Fibroblast of skin of left quadriceps (primary cell): ENCODE measurements at regions not wholly inside any gene's neighbourhood (a gene's known extent, or its start where the extent isn't known, plus 50 kb on each side); places are given as distances from the start of the nearest gene placed in this dataset.
A peak's percentile ranks its signal among the peaks of the same experiment; 100 is the strongest.
"Not testable (repeated sequence)": the region's sequence is repeated elsewhere in the genome, so short reads cannot be mapped to it uniquely, and the experiment has no call there.

Experiments
- DNase-seq, 2 experiments: peaks; one replicate each; pipeline ENCODE4 v3.0.0-alpha.2; 2013; ENCODE audit warnings: low read depth in 2 of 2

- DNase-seq, result no peak
Observed at GRCh38 chr2:133624551-133624950, 56.3 kb upstream of the NCKAP5 start.

DNA sequence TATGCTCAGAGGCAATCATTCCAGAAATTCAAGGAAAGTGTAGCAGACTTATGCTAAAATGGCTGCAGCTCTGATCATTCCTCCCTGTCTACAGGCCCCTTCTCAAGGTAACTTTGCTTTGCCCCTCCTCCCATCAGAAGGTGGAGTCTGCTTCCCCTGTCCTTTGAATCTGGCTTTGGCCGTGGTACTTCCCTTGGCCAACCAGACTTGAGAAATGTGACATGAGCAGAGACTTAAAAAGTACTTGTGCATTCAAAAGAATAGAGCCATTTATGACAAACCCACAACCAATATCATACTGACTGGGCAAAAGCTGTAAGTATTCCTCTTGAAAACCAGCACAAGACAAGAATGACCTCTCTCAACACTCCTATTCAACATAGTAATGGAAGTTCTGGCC lies 59.5 kb upstream of the NCKAP5 start:
- no peak for DNase-seq

- no peak for DNase-seq
Observed at GRCh38 chr2:133633309-133633708, 65.0 kb upstream of the NCKAP5 start.

DNA sequence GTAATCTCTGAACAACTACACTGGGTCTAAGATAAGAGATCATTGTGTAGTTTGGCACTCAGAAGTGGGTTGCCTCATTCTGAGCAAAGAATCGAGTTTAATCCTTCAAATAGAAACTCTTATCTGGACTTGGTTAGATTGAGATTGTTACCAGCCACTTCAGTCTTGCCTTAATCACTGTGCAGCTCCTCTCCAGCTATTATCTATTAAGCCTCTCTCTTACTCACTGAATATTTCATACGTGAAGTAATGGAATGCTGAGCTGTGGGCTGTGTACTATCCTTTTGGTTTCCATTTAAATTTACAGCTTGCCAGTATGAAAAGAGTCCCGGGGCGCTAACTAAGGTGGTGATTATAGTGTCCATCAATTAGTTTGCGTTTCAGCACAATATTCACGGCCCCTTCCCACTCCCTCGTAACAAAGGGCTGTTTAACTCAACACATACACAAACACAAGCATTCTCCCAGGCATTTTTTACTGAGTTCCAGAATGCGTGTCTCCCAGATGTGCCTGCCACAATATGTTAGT lies 65.7 kb upstream of the NCKAP5 start:
- peak; percentile 74 for DNase-seq

DNA sequence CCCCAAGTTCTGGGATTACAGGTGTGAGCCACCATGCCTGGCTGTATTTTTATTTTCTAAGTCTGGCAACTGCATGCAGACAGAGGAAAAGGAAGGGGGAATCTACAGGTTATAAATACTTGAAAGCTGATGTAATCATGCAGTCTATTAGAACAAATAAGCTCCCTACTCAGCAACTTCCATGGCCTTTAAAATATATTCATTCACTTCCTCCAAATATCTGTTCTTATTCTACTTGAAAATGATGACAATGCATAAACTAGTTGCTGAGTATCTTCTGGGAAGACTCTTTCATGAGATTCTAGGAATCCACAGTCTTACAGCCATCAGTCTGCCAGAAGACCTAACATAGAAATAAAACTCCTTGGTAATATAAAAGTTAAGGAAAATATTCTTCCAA lies 66.9 kb upstream of the NCKAP5 start:
- DNase-seq, result no peak

DNA sequence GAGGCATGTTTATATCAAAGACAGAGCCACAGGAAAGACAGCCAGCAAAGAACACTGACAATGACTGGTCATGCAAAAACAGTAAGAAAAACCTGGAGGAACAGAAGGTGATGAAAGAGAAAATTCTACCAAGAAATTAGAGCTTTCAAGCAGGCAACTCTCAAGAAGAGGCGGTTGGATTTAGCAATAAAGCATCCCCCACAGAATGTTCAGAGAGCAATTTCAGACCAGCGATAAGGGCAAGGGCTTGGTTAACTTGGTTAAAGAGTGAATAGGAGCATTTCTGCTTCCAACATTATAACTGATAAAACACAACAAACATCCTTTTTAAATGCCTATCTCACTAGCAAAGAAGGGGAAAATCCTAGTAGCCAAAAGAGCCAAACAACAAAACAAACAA lies 68.0 kb upstream of the NCKAP5 start:
- no peak for DNase-seq

- DNase-seq, result no peak
Observed at GRCh38 chr2:133640103-133640502, 71.8 kb upstream of the NCKAP5 start.

DNA sequence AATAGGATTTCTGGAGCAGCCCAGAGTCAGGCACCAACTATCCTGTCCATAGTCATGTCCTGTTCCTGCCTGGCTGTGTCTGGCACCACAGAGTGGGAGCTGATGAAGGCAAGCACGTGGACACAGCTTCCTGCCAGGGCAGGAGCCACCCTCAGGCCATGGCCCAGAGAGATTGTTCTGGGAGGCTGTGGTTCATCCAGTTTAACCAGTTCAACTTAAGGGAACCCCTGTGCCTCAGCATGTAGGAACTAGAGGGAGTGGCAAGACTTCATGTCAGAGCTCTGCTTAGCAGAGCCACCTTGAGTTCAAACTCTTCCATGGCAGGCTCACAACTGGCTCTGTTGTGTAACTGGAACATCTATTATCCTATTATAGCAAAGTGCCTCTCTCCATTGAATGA lies 73.2 kb upstream of the NCKAP5 start:
- DNase-seq, result no peak

DNA sequence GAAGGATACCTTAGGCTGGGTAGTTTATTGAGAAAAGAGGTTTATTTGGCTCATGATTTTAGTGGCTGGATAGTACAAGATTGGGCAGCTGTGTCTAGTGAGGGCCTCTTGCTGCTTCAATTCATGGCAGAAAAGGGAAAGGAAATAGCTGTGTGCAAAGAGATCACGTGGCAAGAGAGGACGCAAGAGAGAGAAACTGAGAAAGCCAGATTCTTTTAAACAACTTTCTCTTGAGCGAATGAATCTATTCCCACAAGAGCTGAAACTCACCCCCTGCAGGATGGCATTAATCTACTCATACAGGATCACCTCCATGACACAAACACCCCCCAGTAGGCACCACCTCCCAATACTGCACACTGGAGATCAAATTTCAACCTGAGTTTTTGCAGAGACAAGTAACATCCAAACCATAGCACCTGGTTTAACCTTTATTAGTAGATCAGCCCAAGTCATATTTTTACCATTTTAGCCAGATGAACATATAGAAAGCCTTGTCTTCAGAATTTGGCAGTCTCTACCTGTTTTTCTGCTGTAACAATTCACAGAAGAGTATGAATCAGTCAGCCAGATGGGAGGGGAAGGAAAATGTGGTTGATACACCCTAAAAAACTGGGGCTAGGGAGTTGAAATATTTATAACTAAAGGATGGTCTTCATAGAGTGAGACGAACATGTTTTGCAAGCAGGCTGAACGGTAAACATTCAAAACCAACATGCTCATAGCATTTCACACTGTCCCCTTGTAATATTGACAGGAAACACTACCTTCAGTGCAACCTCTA lies 73.9 kb upstream of the NCKAP5 start:
- no peak for DNase-seq

- peak; percentile 51 to 59 for DNase-seq
Observed at GRCh38 chr2:133642791-133643191, 74.5 kb upstream of the NCKAP5 start.

GRCh38 chr2:133643863-133644262 lies 75.6 kb upstream of the NCKAP5 start:
- no peak for DNase-seq

GRCh38 chr2:133644846-133645245 lies 76.6 kb upstream of the NCKAP5 start:
- DNase-seq, result no peak

- DNase-seq, result not testable (repeated sequence)
Observed at GRCh38 chr2:133647386-133647785, 79.1 kb upstream of the NCKAP5 start.

DNA sequence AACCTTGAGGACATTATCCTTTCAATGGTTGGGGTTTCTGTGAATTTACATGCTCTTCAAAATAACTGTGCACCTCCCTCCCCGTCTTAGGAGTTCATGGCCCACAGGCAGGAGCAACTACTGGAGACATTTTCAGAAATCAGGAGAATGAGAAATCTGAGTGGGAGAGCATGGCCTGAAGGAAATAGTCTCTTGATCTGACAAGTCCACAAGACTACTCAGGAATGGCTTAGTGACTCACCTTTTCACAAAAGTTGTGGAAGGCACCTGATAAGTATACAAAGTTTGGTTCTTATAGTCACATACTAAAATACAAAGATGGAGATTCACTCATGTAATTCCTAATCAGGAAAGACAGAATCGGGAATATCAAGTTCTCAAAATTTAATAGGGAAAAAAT lies 83.6 kb upstream of the NCKAP5 start:
- no peak for DNase-seq

DNA sequence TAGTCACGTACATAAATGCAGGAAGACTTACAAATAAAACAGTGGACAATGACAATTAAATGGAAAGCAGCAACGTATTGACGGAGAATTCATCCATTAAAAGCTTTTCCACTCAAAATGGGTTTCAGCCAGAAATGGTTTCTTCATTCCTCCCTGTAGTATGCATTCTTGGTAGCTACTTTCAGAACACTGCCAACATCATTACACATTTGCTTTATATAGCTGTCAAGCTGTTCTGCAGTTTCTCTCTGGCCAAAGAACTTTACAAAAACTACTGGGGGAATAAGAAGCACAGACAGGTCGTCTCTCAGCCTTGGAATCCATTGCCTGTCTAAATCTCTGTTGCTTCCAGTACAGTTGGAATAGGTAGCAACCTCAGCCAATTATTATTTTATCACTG lies 84.1 kb upstream of the NCKAP5 start:
- peak in 1 of 2 experiments; percentile 32 for DNase-seq

DNA sequence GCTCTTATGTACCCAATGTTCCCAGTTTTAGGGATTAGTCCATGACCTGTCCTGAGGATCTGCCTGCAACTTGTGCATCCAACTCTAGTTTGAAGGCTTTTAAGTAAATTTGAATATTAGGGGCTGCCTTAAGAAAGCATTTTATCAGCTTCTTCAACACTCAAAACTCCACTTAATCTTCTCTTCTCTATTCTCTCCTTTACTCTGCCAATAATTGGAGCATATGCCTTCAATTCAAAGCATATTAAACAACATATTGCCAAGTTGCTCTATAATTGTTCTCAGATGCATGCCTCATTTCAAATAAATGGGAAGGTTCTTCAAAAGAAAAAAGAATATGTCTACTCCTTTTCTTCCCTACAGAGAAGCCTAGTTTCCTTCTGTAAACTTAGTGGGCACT lies 84.8 kb upstream of the NCKAP5 start:
- no peak for DNase-seq

DNA sequence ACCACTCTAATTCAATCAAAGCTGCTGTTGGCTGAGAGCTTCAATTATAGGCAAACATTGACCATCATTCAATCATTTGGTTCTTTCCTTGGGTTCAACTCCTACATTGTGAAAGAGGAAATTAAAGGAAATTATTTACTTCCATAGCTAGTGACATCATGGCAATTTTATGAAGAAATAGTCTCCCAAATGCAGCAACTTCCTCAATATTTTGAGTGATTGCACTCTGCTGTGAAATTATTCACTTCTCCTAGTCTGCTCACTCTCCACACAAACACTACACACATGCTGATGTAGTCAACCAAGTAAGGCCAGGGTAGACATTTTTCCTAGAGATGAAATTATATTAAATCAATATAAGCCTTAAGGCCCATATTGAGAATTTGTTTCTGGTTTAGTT lies 86.7 kb upstream of the NCKAP5 start:
- no peak for DNase-seq

DNA sequence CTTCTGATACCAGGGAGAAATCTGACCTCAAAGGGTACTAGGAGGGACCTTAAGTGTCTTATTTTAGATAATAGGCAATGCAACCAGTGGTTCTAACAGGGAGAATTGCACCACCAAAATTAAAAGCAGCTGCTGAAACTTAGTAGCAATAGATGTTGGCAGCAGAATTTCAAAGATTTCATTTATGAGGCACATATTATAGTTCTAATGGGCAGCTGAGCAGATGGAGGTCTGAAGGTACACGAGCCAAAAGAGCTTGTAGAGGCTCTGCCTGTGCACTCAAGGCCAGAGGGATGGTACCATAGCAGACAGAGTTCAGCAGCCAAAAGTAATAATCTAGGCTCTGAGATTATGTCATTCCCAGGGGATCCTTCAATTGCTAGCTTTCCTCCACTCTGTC lies 87.3 kb upstream of the NCKAP5 start:
- no peak for DNase-seq

GRCh38 chr2:133657591-133657990 lies 89.3 kb upstream of the NCKAP5 start:
- no peak for DNase-seq

- DNase-seq, result no peak
Observed at GRCh38 chr2:133658020-133658903, 90.0 kb upstream of the NCKAP5 start.

DNA sequence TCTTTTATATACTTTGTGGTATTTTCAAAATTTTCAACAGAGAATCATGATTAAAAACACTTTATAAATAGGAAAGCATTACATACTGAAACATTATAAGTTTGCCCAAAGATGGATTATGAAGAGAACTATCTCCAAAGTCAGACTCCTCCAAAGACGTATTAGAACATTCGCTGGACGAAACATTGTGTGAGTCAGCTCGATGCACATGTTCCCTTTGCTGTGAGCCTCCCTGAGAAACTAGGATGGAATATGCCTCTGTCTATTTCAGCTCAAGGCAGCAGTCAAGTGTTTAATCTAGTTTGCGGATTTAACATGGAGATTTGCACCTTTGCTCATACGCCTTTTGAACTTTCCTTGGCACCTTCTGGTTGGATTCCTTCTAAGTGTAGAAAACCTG lies 92.2 kb upstream of the NCKAP5 start:
- DNase-seq, result no peak

GRCh38 chr2:133661392-133661791 lies 93.1 kb upstream of the NCKAP5 start:
- DNase-seq, result no peak

DNA sequence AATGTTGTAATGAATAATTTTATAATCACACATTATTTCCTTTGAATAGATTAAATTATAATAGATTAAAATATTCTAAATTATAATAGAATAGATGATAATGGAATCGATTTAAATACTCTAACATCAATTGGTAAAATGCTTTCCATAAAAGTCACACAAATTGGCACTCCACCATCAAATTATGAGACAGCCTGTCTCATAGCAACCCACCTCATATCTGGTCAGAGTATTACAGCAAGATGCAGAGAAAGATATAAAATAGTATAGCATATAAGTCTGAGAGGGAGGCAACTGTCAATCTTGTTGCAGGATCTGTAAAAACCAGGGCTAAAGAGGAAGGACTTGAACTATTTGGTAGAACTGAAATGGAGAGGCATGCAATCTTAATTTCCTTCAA lies 98.4 kb upstream of the NCKAP5 start:
- no peak for DNase-seq
